ENCODE measurements at regions not wholly inside any gene's neighbourhood (a gene's known extent, or its start where the extent isn't known, plus 50 kb on each side); places are given as distances from the start of the nearest gene placed in this dataset.
"Not testable (repeated sequence)": the region's sequence is repeated elsewhere in the genome, so short reads cannot be mapped to it uniquely, and the experiment has no call there.

DNA sequence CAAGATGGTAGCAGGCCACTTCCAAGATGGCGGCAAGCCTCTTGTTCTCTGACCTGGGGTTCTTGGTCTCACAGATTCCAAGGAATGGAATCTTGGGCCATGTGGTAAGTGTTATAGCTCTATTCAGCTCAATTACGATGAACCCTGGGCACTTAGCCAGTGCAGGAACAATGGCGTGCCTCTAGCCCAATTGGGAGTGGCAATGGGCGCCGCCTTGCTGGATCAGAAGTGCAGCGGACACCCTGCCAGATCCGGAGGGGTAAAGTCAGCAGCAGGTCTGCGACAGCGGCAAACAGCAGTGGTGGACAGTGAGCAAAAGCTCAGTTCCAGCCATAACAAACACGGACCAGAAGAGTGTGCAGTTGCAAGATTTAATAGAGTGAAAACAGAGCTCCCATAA is 263.2 kb upstream of the SEMA3C start:
- not testable (repeated sequence) for H3K27me3 Mint-ChIP-seq; H3K4me1 Mint-ChIP-seq; H3K27ac Mint-ChIP-seq; H3K4me3 Mint-ChIP-seq; DNase-seq; H3K36me3 Mint-ChIP-seq; ATAC-seq (replicated peaks)
- H3K9me3 Mint-ChIP-seq, result peaks cover 0 to 11% of the 10 kb centered on the region in 2 donors

DNA sequence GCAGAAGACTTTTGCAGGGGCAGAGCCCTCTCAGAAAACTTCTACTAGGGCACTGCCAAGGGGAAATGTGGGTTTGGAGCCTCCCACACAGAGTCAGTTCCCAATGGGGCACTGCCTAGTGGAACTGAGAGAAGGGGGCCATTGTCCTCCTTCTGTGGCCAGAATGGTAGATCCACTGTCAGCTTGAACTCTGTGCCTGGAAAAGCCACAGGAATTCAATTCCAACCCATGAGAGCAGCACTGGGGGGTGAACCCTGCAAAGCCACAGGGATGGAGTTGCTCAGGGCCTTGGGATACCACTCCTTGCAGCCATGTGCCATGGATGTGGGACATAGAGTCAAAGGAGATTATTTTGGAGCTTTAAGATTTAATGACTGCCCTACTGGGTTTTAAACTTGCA is 262.2 kb upstream of the SEMA3C start:
- Mint-ChIP-seq H3K36me3 (no peaks in the 10 kb centered on the region), H3K27me3 (no peaks in the 10 kb centered on the region), H3K27ac (no peak overlapping the region), H3K9me3 (peaks cover 0 to 11% of the 10 kb centered on the region in 2 donors), H3K4me1 (no peaks in the 10 kb centered on the region), H3K4me3 (no peak overlapping the region)
- ATAC-seq (replicated peaks) (no peak), DNase-seq (no peak)

GRCh38 chr7:81180573-81180972 is 261.7 kb upstream of the SEMA3C start:
- no peak overlapping the region for H3K4me3 Mint-ChIP-seq
- ATAC-seq (replicated peaks) (no peak), DNase-seq (no peak)
- no peak overlapping the region for H3K27ac Mint-ChIP-seq
- no peaks in the 10 kb centered on the region for H3K4me1 Mint-ChIP-seq
- no peaks in the 10 kb centered on the region for H3K36me3 Mint-ChIP-seq
- H3K27me3 Mint-ChIP-seq, result no peaks in the 10 kb centered on the region
- H3K9me3 Mint-ChIP-seq, result peaks cover 0 to 11% of the 10 kb centered on the region in 2 donors

DNA sequence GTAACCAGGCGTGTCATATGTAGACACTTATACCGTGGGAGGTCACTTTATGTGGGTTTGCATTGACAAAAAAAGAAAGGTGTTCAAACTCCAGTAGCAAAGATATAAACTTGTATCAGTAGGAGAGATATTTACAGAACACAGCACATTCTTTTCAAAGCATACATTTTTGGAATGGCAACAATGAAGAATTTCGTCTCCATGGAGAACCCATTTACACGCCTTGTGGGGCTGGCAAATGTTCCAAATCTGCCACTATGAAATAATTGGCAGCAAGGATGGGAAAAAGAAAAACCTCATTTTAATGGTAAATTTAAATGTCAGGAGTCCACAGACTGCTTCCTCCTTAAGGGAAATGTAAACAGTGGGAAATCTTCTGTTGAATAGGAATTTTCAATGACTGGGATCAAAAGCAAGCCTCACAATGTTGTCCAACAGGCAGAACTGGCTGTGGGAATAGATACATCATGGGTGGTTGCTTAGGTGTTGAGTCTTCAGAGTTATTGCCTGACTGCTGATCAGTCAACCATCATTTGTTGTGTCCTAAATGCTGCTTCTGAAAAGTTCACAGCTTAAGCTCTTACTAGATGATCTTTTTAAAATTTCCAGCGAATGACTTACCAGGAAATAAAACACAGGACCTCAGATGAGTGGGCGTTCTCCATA is 256.6 kb upstream of the SEMA3C start:
- no peak overlapping the region for H3K27ac Mint-ChIP-seq
- no peaks in the 10 kb centered on the region for H3K27me3 Mint-ChIP-seq
- no peaks in the 10 kb centered on the region for H3K36me3 Mint-ChIP-seq
- no peak overlapping the region for H3K4me3 Mint-ChIP-seq
- ATAC-seq (replicated peaks) (no peak), DNase-seq (no peak)
- H3K4me1 Mint-ChIP-seq, result no peaks in the 10 kb centered on the region
- peaks cover 0 to 5% of the 10 kb centered on the region in 2 donors for H3K9me3 Mint-ChIP-seq

- no peak for ATAC-seq (replicated peaks)
- no peaks in the 10 kb centered on the region for H3K27me3 Mint-ChIP-seq
- H3K27ac Mint-ChIP-seq, result no peak overlapping the region
- peaks cover 0 to 5% of the 10 kb centered on the region in 2 donors for H3K9me3 Mint-ChIP-seq
- H3K36me3 Mint-ChIP-seq, result no peaks in the 10 kb centered on the region
- no peak for DNase-seq
- H3K4me3 Mint-ChIP-seq, result no peak overlapping the region
- no peaks in the 10 kb centered on the region for H3K4me1 Mint-ChIP-seq
Observed at GRCh38 chr7:81173766-81174281, 255.0 kb upstream of the SEMA3C start.

GRCh38 chr7:81170291-81170690 is 251.4 kb upstream of the SEMA3C start:
- DNase-seq (no peak), ATAC-seq (replicated peaks) (no peak)
- no peaks in the 10 kb centered on the region for H3K4me1 Mint-ChIP-seq
- H3K36me3 Mint-ChIP-seq, result no peaks in the 10 kb centered on the region
- H3K27me3 Mint-ChIP-seq, result no peaks in the 10 kb centered on the region
- H3K27ac Mint-ChIP-seq, result no peak overlapping the region
- H3K4me3 Mint-ChIP-seq, result no peak overlapping the region
- no peaks in the 10 kb centered on the region for H3K9me3 Mint-ChIP-seq

DNA sequence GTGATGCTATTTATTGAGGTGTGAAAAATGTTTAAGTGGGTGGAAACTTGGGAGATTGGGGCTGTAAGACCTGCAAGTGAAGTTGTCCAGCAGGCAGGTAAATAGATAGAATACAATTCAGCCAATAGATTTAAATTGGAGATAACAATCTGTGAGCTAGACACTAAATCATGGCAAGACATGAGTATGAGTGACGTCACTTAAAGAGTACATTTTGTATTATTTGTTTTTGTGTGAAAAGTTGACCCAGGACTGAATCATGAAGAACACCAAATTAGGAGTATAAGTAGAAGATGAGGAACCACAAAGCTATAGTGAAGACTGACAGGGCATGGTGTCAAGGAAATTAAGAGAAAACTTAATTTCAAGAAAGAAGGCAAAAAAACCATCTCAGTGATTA is 249.1 kb upstream of the SEMA3C start:
- no peaks in the 10 kb centered on the region for H3K9me3 Mint-ChIP-seq
- no peaks in the 10 kb centered on the region for H3K27me3 Mint-ChIP-seq
- ATAC-seq (replicated peaks) (no peak), DNase-seq (no peak)
- H3K36me3 Mint-ChIP-seq, result no peaks in the 10 kb centered on the region
- no peak overlapping the region for H3K4me3 Mint-ChIP-seq
- no peak overlapping the region for H3K27ac Mint-ChIP-seq
- H3K4me1 Mint-ChIP-seq, result no peaks in the 10 kb centered on the region

- Mint-ChIP-seq H3K27me3 (no peaks in the 10 kb centered on the region), H3K9me3 (no peaks in the 10 kb centered on the region), H3K27ac (no peak overlapping the region), H3K4me3 (no peak overlapping the region), H3K4me1 (no peaks in the 10 kb centered on the region), H3K36me3 (no peaks in the 10 kb centered on the region)
- ATAC-seq (replicated peaks) (no peak), DNase-seq (no peak)
Observed at GRCh38 chr7:81165070-81165469, 246.2 kb upstream of the SEMA3C start.

- H3K9me3 Mint-ChIP-seq, result no peaks in the 10 kb centered on the region
- ATAC-seq (replicated peaks), result no peak
Observed at GRCh38 chr7:81162771-81163525, 244.1 kb upstream of the SEMA3C start.

DNA sequence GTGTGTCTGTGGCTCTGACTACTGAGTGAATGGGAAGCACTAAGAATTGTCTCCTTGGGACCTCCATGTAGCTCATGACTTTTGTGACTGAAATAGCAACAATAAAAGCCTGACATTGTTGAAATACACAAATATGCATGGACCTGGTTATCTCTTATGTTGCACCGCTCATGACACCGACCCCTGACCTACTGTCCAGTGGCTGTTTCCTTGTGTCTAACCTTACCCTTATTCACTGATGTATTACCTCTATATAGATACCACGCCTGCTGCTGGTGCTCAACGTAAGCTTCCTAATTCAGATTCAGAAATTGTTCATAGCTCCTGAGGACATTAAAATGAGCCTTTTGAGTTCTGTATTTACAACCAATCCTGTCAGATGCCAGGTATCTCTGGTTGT is 243.4 kb upstream of the SEMA3C start:
- Mint-ChIP-seq H3K27ac (no peak overlapping the region), H3K36me3 (no peaks in the 10 kb centered on the region), H3K27me3 (no peaks in the 10 kb centered on the region), H3K4me1 (no peaks in the 10 kb centered on the region), H3K9me3 (no peaks in the 10 kb centered on the region), H3K4me3 (no peak overlapping the region)
- ATAC-seq (replicated peaks) (no peak), DNase-seq (no peak)

More at GRCh38 chr7:81162771-81163525, 244.1 kb upstream of the SEMA3C start:
- H3K27ac Mint-ChIP-seq, result no peak overlapping the region
- H3K4me1 Mint-ChIP-seq, result no peaks in the 10 kb centered on the region
- DNase-seq, result no peak
- no peaks in the 10 kb centered on the region for H3K36me3 Mint-ChIP-seq
- H3K27me3 Mint-ChIP-seq, result no peaks in the 10 kb centered on the region
- no peak overlapping the region for H3K4me3 Mint-ChIP-seq

- no peak overlapping the region for H3K27ac Mint-ChIP-seq
- H3K4me1 Mint-ChIP-seq, result no peaks in the 10 kb centered on the region
- ATAC-seq (replicated peaks) (no peak), DNase-seq (no peak)
- no peaks in the 10 kb centered on the region for H3K9me3 Mint-ChIP-seq
- no peak overlapping the region for H3K4me3 Mint-ChIP-seq
- H3K27me3 Mint-ChIP-seq, result no peaks in the 10 kb centered on the region
- H3K36me3 Mint-ChIP-seq, result no peaks in the 10 kb centered on the region
Observed at GRCh38 chr7:81161451-81162075, 242.7 kb upstream of the SEMA3C start.

GRCh38 chr7:81159402-81159801 is 240.6 kb upstream of the SEMA3C start:
- H3K36me3 Mint-ChIP-seq, result no peaks in the 10 kb centered on the region
- no peak for DNase-seq
- H3K4me3 Mint-ChIP-seq, result no peak overlapping the region

DNA sequence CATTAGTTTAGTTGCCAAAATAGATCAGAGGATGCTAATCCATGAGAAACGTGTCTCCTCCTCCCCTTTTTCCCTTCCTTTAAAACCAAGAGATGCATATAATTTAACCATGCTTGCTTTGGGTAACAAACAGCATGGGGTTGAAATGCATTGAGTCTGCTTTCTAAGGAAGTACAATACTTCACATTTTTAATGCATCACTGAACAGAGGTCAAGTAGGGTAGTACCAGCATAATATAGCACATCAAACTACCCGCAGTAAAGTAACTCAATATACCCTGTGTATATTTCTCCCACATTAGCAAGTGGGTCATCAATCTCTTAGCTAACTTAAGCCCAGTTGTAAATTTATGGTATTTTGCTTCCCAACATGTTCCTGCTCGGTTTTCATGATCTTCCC is 239.3 kb upstream of the SEMA3C start:
- DNase-seq (no peak), ATAC-seq (replicated peaks) (no peak)
- no peaks in the 10 kb centered on the region for H3K27me3 Mint-ChIP-seq
- no peak overlapping the region for H3K4me3 Mint-ChIP-seq
- H3K36me3 Mint-ChIP-seq, result no peaks in the 10 kb centered on the region
- no peaks in the 10 kb centered on the region for H3K4me1 Mint-ChIP-seq
- H3K9me3 Mint-ChIP-seq, result no peaks in the 10 kb centered on the region
- no peak overlapping the region for H3K27ac Mint-ChIP-seq

More at GRCh38 chr7:81159402-81159801, 240.6 kb upstream of the SEMA3C start:
- H3K27ac Mint-ChIP-seq, result no peak overlapping the region
- H3K27me3 Mint-ChIP-seq, result no peaks in the 10 kb centered on the region
- no peaks in the 10 kb centered on the region for H3K4me1 Mint-ChIP-seq
- no peak for ATAC-seq (replicated peaks)
- H3K9me3 Mint-ChIP-seq, result no peaks in the 10 kb centered on the region

DNA sequence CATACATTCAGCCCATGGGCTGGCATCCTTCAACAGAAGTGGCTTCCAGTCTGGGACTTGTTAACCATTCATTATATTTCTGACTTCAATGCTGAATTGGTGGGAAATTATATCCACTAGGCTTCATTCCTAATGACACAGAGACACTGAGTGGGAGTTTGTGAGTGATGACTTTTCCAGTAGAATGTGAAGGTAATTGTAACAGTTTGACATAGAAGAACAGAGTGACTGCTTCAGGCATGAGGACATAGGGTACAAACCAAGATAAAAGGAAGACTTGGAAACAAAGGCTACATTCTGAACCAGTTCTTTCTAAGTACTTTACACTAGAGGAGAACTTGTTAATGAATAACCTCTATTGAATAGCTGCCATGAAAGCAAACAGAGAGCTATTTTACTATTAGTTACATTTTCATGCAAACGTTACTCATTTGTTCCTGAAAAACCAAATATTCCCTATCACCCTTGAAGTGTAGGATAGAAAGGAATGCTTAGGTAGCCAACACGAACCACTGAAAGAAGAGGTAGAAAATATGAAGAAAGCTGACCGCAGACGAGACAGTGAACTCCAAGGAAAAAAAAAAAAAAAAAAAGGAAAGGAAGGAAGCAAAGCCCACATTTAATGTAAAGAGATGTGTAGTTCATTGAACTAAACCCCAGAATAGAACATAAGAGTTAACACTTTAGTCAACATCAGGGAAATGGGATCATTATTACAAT is 237.0 kb upstream of the SEMA3C start:
- H3K9me3 Mint-ChIP-seq, result no peaks in the 10 kb centered on the region
- no peaks in the 10 kb centered on the region for H3K27me3 Mint-ChIP-seq
- no peak overlapping the region for H3K27ac Mint-ChIP-seq
- ATAC-seq (replicated peaks) (no peak), DNase-seq (no peak)
- H3K4me1 Mint-ChIP-seq, result no peaks in the 10 kb centered on the region
- H3K36me3 Mint-ChIP-seq, result no peaks in the 10 kb centered on the region
- H3K4me3 Mint-ChIP-seq, result no peak overlapping the region
